Panc1 (cell line): ENCODE measurements at regions not wholly inside any gene's neighbourhood (a gene's known extent, or its start where the extent isn't known, plus 50 kb on each side); places are given as distances from the start of the nearest gene placed in this dataset.

Experiments
- TCF7L2 ChIP-seq: IDR thresholded peaks from 2 replicates; pipeline ENCODE4 v1.6.1; 2011; ENCODE audit warnings: mild to moderate bottlenecking, low read depth, low read length, inconsistent platforms
- TF ChIP-seq, protein P1 (sequence below): fragments of 450-650 bp; IDR thresholded peaks from 2 replicates; pipeline ENCODE4 v1.5.1; 2017; ENCODE audit warnings: mild to moderate bottlenecking

DNA sequence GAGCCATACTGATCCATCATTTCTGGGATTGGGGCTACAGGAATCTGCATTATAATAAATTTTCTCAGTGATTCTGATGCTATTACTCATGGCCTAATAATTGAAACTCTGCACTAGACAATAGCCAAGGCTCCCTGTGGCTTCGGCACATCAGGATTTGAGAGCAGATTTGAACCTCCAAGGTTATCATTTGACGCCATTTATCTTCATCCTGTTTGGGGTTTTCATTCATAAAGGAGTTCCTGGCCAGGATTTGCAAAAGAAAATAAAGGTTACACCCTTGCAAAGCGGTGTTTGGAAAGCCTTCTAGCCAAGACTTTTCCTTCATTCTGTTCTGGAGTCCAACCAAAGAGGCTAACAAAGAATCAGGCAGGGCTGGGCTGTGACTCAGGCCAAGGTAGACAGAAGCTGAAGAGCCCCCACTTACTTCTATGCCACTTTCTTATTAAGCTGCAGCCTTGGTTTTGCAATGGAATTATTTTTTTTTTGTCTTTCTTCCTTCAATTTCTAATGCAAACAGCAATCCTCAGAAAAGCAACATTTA, 330.1 kb downstream of the DHX35 start:
- TF ChIP-seq, protein P1, sequence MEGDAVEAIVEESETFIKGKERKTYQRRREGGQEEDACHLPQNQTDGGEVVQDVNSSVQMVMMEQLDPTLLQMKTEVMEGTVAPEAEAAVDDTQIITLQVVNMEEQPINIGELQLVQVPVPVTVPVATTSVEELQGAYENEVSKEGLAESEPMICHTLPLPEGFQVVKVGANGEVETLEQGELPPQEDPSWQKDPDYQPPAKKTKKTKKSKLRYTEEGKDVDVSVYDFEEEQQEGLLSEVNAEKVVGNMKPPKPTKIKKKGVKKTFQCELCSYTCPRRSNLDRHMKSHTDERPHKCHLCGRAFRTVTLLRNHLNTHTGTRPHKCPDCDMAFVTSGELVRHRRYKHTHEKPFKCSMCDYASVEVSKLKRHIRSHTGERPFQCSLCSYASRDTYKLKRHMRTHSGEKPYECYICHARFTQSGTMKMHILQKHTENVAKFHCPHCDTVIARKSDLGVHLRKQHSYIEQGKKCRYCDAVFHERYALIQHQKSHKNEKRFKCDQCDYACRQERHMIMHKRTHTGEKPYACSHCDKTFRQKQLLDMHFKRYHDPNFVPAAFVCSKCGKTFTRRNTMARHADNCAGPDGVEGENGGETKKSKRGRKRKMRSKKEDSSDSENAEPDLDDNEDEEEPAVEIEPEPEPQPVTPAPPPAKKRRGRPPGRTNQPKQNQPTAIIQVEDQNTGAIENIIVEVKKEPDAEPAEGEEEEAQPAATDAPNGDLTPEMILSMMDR = no peak
- no peak for TF ChIP-seq TCF7L2
